Urinary bladder (tissue), 3 donors: ENCODE measurements at regions not wholly inside any gene's neighbourhood (a gene's known extent, or its start where the extent isn't known, plus 50 kb on each side); places are given as distances from the start of the nearest gene placed in this dataset.

Experiments
- DNase-seq: peaks from one replicate; pipeline ENCODE4 v3.0.0-alpha.2; 2015; ENCODE audit errors: extremely low spot score
- H3K27ac ChIP-seq: one replicate; pipeline ENCODE4 v1.5.1; 2013; ENCODE audit warnings: low read depth, mild to moderate bottlenecking, moderate library complexity
- H3K36me3 ChIP-seq: one replicate; pipeline ENCODE4 v1.6.1; 2013; ENCODE audit warnings: mild to moderate bottlenecking, moderate library complexity; ENCODE audit not compliant: insufficient read depth
- H3K4me1 ChIP-seq: one replicate; pipeline ENCODE4 v1.6.1; 2013; ENCODE audit warnings: mild to moderate bottlenecking, moderate library complexity; ENCODE audit not compliant: insufficient read depth
- H3K4me3 ChIP-seq: one replicate; pipeline ENCODE4 v1.5.1; 2013; ENCODE audit warnings: low read depth, low read length
- WGBS: extraction: QIAGEN DNeasy Blood & Tissue Kit; methylation state at CpG from one replicate; pipeline ENCODE4 v1.1.7; 2013; 5-methylcytosine and 5-hydroxymethylcytosine counted together
- donor health status: healthy with polysubstance abuse.
- donor health status: healthy.

GRCh38 chr2:15856318-15856717 is 84.0 kb upstream of the MYCN start:
- no peaks in the 10 kb centered on the region for H3K4me1 ChIP-seq
- 83% methylated on average over 3 of the region's 3 CpGs for WGBS
- no peak overlapping the region for H3K27ac ChIP-seq
- H3K4me3 ChIP-seq: no peak overlapping the region
- H3K36me3 ChIP-seq: no peaks in the 10 kb centered on the region
- no peak for DNase-seq

- DNase-seq: no peak
- H3K27ac ChIP-seq: no peak overlapping the region
- no peak overlapping the region for H3K4me3 ChIP-seq
- WGBS: 82% methylated on average over 6 of the region's 6 CpGs
- H3K4me1 ChIP-seq: no peaks in the 10 kb centered on the region
- no peaks in the 10 kb centered on the region for H3K36me3 ChIP-seq
Observed at GRCh38 chr2:15858466-15858865, 81.9 kb upstream of the MYCN start.

GRCh38 chr2:15860051-15860663 is 80.2 kb upstream of the MYCN start:
- no peak for DNase-seq
- no peak overlapping the region for H3K27ac ChIP-seq
- no peak overlapping the region for H3K4me3 ChIP-seq
- H3K4me1 ChIP-seq: no peaks in the 10 kb centered on the region
- no peaks in the 10 kb centered on the region for H3K36me3 ChIP-seq

- DNase-seq: no peak
- Histone ChIP-seq H3K4me3 (no peak overlapping the region), H3K36me3 (no peaks in the 10 kb centered on the region), H3K4me1 (no peaks in the 10 kb centered on the region), H3K27ac (no peak overlapping the region)
- 67% methylated on average over 1 of the region's 1 CpG for WGBS
Observed at GRCh38 chr2:15860760-15861159, 79.6 kb upstream of the MYCN start.

GRCh38 chr2:15861172-15861822 is 79.1 kb upstream of the MYCN start:
- Histone ChIP-seq H3K4me3 (no peak overlapping the region), H3K36me3 (no peaks in the 10 kb centered on the region), H3K27ac (no peak overlapping the region), H3K4me1 (no peaks in the 10 kb centered on the region)
- 79% methylated on average over 6 of the region's 6 CpGs for WGBS
- no peak for DNase-seq

GRCh38 chr2:15861898-15862297 is 78.5 kb upstream of the MYCN start:
- no peaks in the 10 kb centered on the region for H3K36me3 ChIP-seq
- WGBS: 95% methylated on average over 1 of the region's 1 CpG
- no peak overlapping the region for H3K27ac ChIP-seq
- no peak for DNase-seq
- H3K4me3 ChIP-seq: no peak overlapping the region
- no peaks in the 10 kb centered on the region for H3K4me1 ChIP-seq

GRCh38 chr2:15863089-15863488 is 77.3 kb upstream of the MYCN start:
- no peak for DNase-seq
- Histone ChIP-seq H3K36me3 (no peaks in the 10 kb centered on the region), H3K27ac (no peak overlapping the region), H3K4me1 (no peaks in the 10 kb centered on the region), H3K4me3 (no peak overlapping the region)
- WGBS: 66% methylated on average over 2 of the region's 2 CpGs

- DNase-seq: no peak
- H3K27ac ChIP-seq: no peak overlapping the region
- H3K4me1 ChIP-seq: no peaks in the 10 kb centered on the region
- H3K36me3 ChIP-seq: no peaks in the 10 kb centered on the region
- no peak overlapping the region for H3K4me3 ChIP-seq
- 77% methylated on average over 5 of the region's 5 CpGs for WGBS
Observed at GRCh38 chr2:15863494-15864175, 76.7 kb upstream of the MYCN start.

GRCh38 chr2:15864176-15864769 is 76.1 kb upstream of the MYCN start:
- H3K27ac ChIP-seq: no peak overlapping the region
- WGBS: 80% methylated on average over 3 of the region's 3 CpGs
- no peak for DNase-seq
- H3K4me1 ChIP-seq: no peaks in the 10 kb centered on the region
- H3K36me3 ChIP-seq: no peaks in the 10 kb centered on the region
- no peak overlapping the region for H3K4me3 ChIP-seq

- no peaks in the 10 kb centered on the region for H3K36me3 ChIP-seq
- H3K4me3 ChIP-seq: no peak overlapping the region
- H3K4me1 ChIP-seq: no peaks in the 10 kb centered on the region
- DNase-seq: no peak
- H3K27ac ChIP-seq: no peak overlapping the region
- WGBS: 70% methylated on average over 1 of the region's 1 CpG
Observed at GRCh38 chr2:15865923-15866322, 74.4 kb upstream of the MYCN start.

GRCh38 chr2:15866563-15867193 is 73.7 kb upstream of the MYCN start:
- Histone ChIP-seq H3K36me3 (no peaks in the 10 kb centered on the region), H3K4me1 (no peaks in the 10 kb centered on the region), H3K4me3 (no peak overlapping the region), H3K27ac (no peak overlapping the region)
- WGBS: 64% methylated on average over 3 of the region's 3 CpGs
- DNase-seq: no peak

GRCh38 chr2:15867194-15868171 is 72.9 kb upstream of the MYCN start:
- WGBS: 94% methylated on average over 8 of the region's 8 CpGs
- no peak for DNase-seq
- Histone ChIP-seq H3K4me3 (no peak overlapping the region), H3K27ac (no peak overlapping the region), H3K4me1 (no peaks in the 10 kb centered on the region), H3K36me3 (no peaks in the 10 kb centered on the region)

GRCh38 chr2:15868186-15868585 is 72.2 kb upstream of the MYCN start:
- DNase-seq: no peak
- no peak overlapping the region for H3K27ac ChIP-seq
- 91% methylated on average over 1 of the region's 1 CpG for WGBS
- H3K4me1 ChIP-seq: no peaks in the 10 kb centered on the region
- no peaks in the 10 kb centered on the region for H3K36me3 ChIP-seq
- H3K4me3 ChIP-seq: no peak overlapping the region
